ENCODE measurements at regions not wholly inside any gene's neighbourhood (a gene's known extent, or its start where the extent isn't known, plus 50 kb on each side); places are given as distances from the start of the nearest gene placed in this dataset.

GRCh38 chr18:46388286-46388685 lies 268.7 kb downstream of the LOXHD1 start:
- DNase-seq, result peak; percentile 66

- DNase-seq, result no peak
Measured at GRCh38 chr18:46392576-46392975, 264.4 kb downstream of the LOXHD1 start.

DNA sequence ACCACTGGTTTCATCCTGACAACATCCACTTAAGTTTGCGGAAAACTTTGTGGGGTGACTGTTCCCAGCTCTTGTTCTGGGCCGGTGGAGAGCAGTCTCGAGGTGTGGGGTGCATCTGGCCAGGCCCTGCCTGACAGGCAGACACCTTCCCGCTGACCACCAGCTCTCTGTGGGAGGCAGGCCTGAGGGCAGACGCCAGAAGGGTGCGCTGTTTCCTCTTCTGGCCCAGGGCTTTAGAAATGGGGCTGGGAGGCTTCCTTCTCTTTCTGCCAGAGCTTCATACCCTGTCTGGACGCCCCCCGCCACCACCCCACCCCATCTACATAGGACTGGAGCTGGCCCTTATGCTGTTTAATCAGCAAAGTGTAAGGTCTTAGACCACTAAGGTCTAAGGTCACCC lies 263.8 kb downstream of the LOXHD1 start:
- no peak for DNase-seq

GRCh38 chr18:46393961-46394360 lies 263.1 kb downstream of the LOXHD1 start:
- no peak for DNase-seq

GRCh38 chr18:46395795-46396194 lies 261.2 kb downstream of the LOXHD1 start:
- DNase-seq, result no peak

DNA sequence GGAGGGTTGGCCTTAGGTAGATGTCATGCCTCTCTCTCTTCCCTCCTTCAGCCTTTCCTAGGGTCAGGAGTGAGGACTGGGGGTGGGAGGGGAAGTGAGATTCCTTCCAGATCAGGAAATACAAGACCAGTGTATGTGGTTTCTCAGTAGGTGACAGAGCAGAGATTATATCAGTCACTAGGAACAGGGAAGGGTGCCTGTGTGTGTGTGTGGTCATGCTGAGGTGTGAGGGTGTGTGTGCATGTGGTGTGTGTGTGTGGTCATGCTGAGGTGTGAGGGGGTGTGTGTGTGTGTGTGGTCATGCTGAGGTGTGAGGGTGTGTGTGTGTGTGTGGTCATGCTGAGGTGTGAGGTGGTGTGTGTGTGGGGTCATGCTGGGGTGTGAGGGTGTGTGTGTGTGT lies 259.8 kb downstream of the LOXHD1 start:
- no peak for DNase-seq

GRCh38 chr18:46398005-46398404 lies 259.0 kb downstream of the LOXHD1 start:
- no peak for DNase-seq

- no peak for DNase-seq
Measured at GRCh38 chr18:46398625-46399024, 258.4 kb downstream of the LOXHD1 start.

GRCh38 chr18:46399303-46399702 lies 257.7 kb downstream of the LOXHD1 start:
- no peak for DNase-seq

DNA sequence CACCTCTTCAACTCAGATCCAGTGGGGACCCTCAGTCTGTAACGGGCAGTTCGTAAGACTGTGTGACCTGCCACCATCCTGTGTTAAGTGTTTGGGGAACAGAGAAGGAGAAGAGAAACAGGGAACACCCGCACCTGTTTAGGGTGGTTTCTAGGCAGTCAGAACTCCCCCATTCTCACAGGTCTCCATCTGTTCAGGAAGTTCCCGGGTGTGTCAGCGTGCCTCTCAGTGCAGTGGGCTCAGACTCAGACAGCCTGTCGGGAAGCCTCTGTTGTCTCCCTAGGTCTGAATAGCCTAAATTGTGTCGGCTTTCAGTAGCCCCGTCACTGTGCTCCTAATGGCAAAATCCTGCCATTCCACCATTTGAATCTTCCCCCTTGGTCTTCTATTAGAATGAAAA lies 256.6 kb downstream of the LOXHD1 start:
- no peak for DNase-seq

- DNase-seq, result no peak
Measured at GRCh38 chr18:46401486-46402070, 255.4 kb downstream of the LOXHD1 start.

DNA sequence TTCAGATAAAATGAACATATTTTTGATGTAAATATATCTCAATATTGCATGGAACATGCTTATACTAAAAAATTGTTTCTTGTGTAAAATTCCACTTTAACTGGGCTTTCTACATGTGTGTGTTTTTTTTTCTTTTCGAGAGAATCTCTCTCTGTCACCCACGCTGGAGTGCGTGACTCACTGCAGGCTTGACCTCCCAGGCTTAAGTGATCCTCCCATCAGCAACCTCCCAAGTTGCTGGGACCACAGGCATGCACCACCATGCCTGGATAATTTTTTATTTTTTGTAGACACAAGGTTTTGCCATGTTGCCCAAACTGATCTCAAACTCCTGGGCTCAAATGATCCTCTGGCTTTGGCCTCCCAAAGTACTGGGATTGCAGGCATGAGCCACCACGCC lies 254.6 kb downstream of the LOXHD1 start:
- no peak for DNase-seq

DNA sequence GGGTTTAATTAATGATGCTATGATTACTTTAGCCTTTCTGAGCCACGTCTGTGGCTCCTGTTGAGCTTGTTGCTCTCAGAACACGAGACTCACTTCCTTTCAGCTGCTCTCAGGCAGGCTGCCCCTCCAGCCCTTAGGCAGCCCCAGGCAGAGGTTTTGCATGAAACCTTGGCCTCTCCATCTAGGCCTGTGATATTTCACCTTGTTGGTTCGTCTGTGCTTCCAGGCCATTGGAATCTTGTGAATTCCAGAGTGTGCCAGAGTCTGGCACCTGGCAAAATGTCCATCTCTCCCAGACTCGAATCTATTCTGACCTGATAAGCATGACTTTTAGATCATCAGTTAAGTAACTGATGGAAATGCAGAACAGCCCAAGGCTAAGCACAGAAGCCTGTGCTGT lies 254.1 kb downstream of the LOXHD1 start:
- DNase-seq, result no peak

- DNase-seq, result no peak
Measured at GRCh38 chr18:46405832-46406538, 251.0 kb downstream of the LOXHD1 start.

- DNase-seq, result no peak
Measured at GRCh38 chr18:46406539-46406932, 250.5 kb downstream of the LOXHD1 start.

- no peak for DNase-seq
Measured at GRCh38 chr18:46407486-46408166, 249.4 kb downstream of the LOXHD1 start.

- no peak for DNase-seq
Measured at GRCh38 chr18:46408334-46408987, 248.6 kb downstream of the LOXHD1 start.

DNA sequence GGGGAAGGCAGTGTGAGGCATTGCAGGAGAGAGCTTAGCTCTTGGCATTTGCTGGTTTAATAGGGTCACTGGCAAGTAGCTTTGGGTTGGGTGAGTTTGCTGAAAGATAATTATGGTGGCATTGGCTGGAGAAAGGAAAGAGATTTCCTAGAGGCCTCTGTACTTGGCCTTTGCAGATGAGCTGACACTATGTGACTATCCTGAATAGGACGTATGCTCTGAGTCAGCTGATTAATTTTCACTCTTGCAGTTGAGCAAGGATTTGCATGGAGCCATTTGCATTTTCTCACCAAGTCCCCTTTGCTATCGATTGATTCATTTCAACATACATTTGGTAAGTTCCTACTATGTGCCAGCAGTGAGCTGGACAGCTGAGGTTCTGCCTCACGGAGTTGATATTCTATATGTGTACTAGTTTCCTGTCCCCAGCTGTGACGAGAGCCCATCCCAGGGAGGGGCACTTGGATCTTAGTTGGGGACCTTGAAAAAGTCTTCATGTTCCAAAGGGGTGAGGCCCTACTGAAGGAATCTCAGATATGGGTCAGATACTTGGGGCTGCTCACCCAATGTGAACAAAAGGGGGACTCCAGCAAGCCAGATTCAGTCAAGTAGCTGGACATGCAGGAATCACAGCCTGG lies 245.7 kb downstream of the LOXHD1 start:
- no peak for DNase-seq

DNA sequence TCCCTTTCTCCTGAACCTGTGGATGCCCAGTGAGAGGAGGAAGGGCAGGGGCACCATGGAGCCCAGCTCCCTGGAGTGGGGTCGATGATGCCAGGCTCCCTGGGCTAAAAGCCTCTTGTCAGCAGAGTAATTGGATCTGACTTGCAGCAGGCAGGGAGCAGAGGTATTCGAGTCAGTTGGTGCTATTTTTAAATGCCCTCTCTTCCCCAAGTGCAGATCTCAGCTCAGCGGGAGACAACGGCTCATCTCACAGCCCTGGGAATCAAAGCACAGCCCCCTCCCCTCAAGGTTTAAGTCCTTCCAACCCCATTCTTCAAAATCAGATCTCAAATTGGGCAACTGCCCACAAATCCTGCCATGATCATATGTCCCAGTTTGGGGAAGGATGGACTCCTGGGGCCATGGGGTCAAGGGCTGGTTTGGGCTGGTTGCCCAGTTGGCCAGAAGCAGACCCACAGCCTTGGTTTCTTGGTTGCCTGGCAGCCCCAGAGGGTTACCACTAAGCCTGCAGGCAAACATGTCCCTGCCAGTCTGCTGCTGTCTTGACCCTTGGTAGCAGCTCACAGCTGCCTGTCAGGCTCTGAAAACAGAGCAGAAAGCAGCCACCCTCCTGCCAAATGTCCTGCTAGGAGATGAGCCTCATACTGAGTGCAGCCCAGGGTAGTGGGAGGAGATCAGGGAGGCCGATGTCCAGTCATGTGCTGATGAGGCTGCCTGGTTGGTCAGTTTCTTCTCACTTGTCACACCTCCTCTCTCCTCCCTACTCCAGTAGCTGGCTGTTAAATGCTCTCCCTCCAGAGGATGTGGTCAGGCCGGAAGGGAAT lies 244.9 kb downstream of the LOXHD1 start:
- DNase-seq, result peak; percentile 68

- DNase-seq, result no peak
Measured at GRCh38 chr18:46412916-46413315, 244.1 kb downstream of the LOXHD1 start.

DNA sequence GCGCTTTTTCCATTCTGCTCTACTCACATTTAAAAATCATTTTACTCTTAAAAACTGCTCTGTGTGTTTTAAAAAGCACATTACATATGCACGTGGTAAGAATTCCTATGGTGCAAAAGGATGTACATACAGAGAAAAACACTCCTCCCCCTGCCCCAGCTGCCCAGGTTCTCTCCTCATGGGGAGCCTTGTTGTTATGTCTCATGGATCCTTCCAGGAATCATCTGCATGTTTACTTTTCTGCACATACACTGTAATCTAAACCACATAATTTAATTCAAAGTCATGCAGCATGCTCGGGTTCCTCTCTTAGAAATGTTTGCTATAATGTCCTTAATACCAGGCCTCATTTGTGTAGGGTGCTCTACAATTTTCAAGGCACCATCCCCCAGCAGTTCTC lies 243.3 kb downstream of the LOXHD1 start:
- no peak for DNase-seq

DNA sequence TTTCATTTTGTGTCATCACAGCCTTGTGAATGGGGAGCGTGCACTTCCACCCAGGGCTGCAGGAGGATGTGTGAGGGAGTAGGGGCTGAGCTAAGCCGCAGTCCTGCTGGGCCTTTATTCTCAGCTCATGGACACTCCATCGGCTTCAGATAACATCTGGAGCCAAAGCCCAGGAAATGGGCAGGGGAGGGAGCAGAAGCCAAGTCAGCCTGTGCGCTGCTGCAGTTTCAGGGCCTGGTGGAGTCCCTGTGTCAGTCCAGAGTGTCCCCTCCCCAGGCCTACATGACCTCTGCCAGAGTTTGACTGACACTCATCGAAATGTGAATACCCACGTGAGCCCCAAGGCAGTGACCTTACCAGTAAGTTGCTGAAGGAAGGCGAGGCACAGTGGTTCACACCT lies 242.2 kb downstream of the LOXHD1 start:
- DNase-seq, result no peak

All from right hindlimb (tissue), 1 donor.